Hypothalamus (tissue), 51 donors: ENCODE measurements at regions not wholly inside any gene's neighbourhood (a gene's known extent, or its start where the extent isn't known, plus 50 kb on each side); places are given as distances from the start of the nearest gene placed in this dataset.

Source experiments
- DNase-seq, 51 donors: peaks; one replicate each; lab custom pipeline; 2025; lab: John Stamatoyannopoulos, UW

GRCh38 chr6:140893432-140893831 lies 1239.3 kb upstream of the GJE1 start:
- DNase-seq = no peak

- DNase-seq = no peak
These were observed 1252.8 kb upstream of the GJE1 start for GRCh38 chr6:140879946-140880345.

DNA sequence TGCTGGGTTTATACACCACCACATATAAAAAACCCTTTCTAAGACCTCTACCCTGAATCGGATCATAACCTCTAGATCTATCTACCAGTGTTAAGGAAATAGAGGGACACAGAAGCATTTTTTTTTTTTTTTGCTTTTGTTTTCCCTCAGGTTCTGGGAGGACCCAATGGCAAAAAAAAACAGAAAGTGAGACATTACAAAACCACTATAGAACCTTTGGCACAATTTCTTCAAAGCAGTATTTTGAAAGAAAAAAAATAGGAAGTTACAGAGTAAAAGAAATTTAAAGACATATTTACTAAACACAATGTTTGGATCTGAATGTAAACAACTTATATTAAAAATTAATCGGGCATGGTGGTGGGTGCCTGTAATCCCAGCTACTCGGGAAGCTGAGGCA lies 1258.7 kb upstream of the GJE1 start:
- DNase-seq = no peak

DNA sequence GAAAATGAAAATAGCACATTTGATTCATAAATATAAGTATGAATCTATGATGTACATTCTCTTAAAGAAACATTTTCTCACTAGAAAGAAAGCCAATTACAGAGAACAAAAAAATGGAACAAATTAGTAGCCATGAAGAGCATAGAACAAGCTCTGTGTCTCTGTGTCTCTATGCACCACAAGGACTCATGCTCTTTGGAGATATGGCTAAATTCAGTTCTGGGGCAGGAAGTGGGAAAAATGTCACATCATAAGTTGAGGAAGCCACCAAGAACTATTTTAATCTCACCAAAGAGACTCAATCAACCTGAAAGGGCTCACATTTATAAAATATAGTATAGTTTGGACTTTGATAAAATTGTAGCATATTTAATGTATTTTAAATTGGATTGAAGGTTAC lies 1259.8 kb upstream of the GJE1 start:
- DNase-seq = no peak

DNA sequence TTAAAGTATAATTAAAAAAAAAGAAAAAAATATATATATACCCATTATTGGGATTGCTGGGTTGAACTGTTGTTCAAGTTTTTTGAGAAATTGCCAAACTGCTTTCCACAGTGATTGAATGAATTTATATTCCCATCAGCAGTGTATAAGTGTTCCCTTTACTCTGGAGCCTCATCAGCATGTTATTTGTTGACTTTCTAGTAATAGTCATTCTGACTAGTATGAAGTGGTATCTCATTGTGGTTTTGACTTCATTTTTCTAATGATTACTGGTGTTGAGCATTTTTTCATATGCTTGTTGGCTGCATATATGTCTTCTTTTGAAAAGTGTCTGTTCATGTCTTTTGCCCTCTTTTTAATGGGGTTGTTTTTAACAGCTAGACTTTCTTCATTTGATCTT lies 1260.8 kb upstream of the GJE1 start:
- DNase-seq = no peak

GRCh38 chr6:140867336-140867735 lies 1265.4 kb upstream of the GJE1 start:
- DNase-seq = no peak

- DNase-seq = no peak
These were observed 1274.2 kb upstream of the GJE1 start for GRCh38 chr6:140858381-140858971.

- DNase-seq = peak in 1 of 51 donors; percentile 34
These were observed 1274.9 kb upstream of the GJE1 start for GRCh38 chr6:140857739-140858380.

- DNase-seq = no peak
These were observed 1277.2 kb upstream of the GJE1 start for GRCh38 chr6:140855520-140855919.

DNA sequence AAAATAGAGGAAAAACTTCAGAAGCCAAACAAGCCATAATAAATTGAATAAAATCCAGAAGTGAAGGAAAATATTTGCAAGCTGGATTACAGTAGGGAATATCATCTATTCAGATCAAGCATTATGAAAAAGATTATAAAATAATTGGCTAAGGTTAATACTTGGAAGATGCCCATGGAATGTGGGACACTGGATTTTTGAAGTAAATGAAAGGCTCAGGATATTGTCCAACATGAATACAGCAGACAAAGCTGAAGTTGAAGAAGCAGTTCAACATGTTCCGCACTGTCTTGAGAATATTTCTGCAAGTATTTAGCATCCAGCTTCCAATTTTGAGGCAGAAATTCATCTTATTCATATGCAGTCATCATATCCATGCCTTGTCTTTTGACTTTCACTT lies 1278.4 kb upstream of the GJE1 start:
- DNase-seq = no peak

DNA sequence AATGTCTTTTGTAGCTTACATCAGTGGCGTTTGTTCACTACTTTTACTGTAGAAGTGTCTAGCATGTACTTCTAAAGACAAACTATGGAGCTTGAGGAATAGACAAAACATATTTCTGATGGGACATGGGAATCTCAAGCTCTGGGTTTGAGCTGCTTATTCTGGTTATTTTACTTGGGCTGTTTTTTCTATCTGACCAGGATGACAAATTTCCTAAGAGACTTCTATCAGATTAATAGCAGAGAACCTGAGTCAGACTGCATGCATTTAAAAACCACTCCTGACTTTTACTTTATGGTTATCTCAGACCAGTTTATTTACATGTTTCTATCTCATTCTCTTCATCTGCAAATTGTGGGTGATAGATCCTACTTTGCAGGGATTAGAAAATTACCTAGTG lies 1282.3 kb upstream of the GJE1 start:
- no peak for DNase-seq

DNA sequence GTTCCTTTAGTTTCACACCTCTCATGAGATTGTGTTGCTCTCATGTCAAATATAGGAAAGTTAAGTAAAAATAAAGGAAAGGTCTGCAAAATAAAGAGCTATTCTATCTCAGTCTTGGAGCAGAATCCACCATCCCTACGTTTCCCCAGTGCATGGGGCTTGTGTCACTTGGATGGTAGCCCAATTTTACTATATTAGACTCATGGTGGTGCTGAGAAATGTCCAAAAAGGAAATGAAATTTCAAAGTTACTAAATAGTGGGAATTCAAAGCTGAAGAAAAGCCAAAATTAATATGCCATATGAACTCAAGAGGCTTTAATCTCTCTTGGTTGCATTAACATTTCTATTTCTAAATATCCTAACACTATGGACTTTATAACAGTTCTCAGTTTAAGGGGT lies 1283.3 kb upstream of the GJE1 start:
- no peak for DNase-seq

- no peak for DNase-seq
These were observed 1285.5 kb upstream of the GJE1 start for GRCh38 chr6:140847262-140847645.

GRCh38 chr6:140846503-140847261 lies 1286.0 kb upstream of the GJE1 start:
- no peak for DNase-seq

DNA sequence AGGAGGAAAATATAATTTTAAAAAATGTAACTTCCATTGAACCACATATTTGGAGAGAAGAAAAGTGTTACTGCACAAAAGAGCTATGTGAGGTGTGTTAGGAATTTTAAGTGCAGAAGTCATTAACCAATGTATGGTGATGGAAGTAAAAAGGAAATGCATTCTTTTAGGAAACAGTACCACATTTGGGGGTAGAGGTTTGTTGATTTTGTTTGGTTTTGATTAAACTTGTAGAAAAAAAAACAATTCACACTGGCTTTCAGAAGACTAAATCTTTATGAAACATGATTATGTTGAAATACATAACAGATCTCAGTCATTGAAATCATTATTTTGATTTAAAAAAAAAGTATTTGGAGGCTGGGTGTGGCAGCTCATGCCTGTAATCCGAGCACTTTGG lies 1287.0 kb upstream of the GJE1 start:
- DNase-seq = no peak

GRCh38 chr6:140844167-140844566 lies 1288.6 kb upstream of the GJE1 start:
- no peak for DNase-seq

DNA sequence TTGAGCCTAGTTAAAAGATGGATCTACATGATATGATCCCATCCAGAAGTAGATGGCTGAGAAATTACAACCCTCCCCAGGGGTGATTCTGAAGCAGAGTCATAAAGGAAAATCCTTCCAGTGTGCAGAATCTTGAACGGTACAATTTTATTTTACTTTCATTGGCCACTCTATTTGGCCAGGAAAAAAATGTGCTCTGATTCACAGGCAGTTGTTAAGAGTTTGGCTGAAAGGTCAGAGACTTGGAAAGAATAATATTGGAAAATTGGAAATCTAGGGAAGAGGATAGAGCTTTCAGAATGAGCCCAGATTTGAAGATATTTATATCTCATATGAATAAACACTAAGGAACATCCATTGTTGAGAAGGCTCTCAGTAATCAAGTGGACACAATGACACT lies 1299.3 kb upstream of the GJE1 start:
- no peak for DNase-seq

DNA sequence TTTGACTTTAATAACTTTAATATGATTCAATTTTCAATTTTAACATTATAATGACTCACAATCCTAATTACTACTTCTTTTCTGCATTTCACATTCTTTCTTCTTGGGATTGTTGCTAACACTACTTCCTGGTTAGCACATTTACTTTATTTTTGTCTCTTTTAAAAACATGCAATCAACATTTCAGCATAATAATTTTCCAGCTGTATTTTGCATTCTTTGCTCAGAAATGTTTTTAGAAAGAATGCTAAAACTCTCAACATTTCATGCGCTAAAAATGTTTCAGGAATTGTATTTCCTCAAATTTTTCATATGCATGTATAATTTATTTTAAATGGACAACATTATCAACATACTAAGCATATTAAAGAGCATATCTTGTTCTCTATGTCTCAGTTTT lies 1302.1 kb upstream of the GJE1 start:
- DNase-seq = no peak

- DNase-seq = no peak
These were observed 1303.9 kb upstream of the GJE1 start for GRCh38 chr6:140828856-140829255.

- no peak for DNase-seq
These were observed 1305.1 kb upstream of the GJE1 start for GRCh38 chr6:140827593-140827992.

DNA sequence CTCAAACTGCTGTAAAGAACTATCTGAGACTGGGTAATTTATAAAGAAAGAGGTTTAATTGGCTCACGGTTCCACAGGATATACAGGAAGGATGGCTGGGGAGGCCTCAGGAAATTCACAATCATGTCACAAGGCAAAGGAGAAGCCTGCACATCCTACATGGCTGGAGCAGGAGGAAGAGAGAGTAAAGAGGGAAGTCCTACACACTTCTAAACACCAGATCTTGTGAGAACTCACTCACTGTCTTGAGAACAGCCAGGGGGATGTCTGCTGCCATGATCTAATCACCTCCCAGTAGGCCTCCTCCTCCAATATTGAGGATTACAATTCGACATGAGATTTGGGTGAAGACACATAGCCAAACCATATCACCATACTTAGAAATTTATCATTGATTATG lies 1307.0 kb upstream of the GJE1 start:
- DNase-seq = no peak

DNA sequence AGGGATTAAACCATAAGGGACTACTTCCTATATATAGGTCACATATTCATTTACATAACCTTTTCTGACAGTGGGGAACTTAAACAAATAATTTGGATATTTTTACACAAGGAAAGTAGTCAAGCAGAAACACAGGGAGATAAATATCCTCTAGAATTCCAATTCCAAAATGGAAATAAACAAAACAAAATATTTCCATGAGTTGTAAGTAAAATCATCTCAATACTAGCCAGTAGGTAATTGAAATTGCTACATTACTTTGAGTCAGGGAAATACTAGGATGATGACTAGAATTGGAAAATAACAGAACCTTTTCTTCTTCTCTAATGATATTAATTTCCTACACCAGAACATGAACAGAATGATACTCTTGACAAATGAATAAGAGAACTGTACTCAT lies 1308.1 kb upstream of the GJE1 start:
- DNase-seq = no peak
